Endothelial cell of umbilical vein (primary cell): ENCODE measurements at regions not wholly inside any gene's neighbourhood (a gene's known extent, or its start where the extent isn't known, plus 50 kb on each side); places are given as distances from the start of the nearest gene placed in this dataset.

ENCODE experiments used
- BruUV-seq: library from RNA; stranded (reverse); fragments of 400-500 nt; replicated peaks from 2 replicates; lab custom pipeline; 2021; lab: Mats Ljungman, UMichigan
- CTCF ChIA-PET: fragments of 300-600, 350-600 bp; sonication (Branson Sonifier 250); formaldehyde crosslinking; loops from one replicate; lab custom pipeline; 2021; ENCODE audit warnings: antibody characterized with exemption, inconsistent platforms; lab: Charles Lee
- POLR2A ChIA-PET: fragments of 300-600, 350-600 bp; sonication (Branson Sonifier 250); formaldehyde crosslinking; loops from one replicate; lab custom pipeline; 2021; ENCODE audit warnings: antibody characterized with exemption, inconsistent platforms; lab: Charles Lee
- DNase-seq: peaks from one replicate; pipeline ENCODE4 v3.0.0-alpha.2; 2011; ENCODE audit warnings: low read depth, low spot score
- FAIRE-seq: peaks from 2 replicates; lab custom pipeline; 2011; peaks lifted over from hg19 to GRCh38; lab: Jason Lieb, UNC
- H2AFZ ChIP-seq: 2 replicates; pipeline ENCODE4 v1.6.0; 2012; ENCODE audit warnings: low read depth, low read length, control low read depth, inconsistent platforms
- H3K27ac ChIP-seq: 2 replicates; pipeline ENCODE4 v1.5.1; 2011; ENCODE audit warnings: low read depth, mild to moderate bottlenecking, control low read depth, low read length, moderate library complexity; ENCODE audit not compliant: insufficient read depth
- H3K27me3 ChIP-seq, 2 experiments: 2 replicates each; pipeline versions ENCODE4 v1.6.0 to v1.6.1; 2011; ENCODE audit warnings: low read length in 2 of 2, mixed read lengths in 1 of 2; ENCODE audit not compliant: control insufficient read depth in 2 of 2, insufficient read depth in 2 of 2
- H3K36me3 ChIP-seq, 2 experiments: 2 replicates in 1 of 2; 3 replicates in 1 of 2; pipeline ENCODE4 v1.5.1; 2011; ENCODE audit warnings: low read length in 2 of 2, mild to moderate bottlenecking in 1 of 2, moderate library complexity in 1 of 2; ENCODE audit not compliant: control insufficient read depth in 2 of 2, insufficient read depth in 2 of 2; ENCODE audit errors: extremely low read depth in 1 of 2
- H3K4me1 ChIP-seq: 3 replicates; pipeline ENCODE4 v1.5.1; 2011; ENCODE audit warnings: mild to moderate bottlenecking, low read length; ENCODE audit not compliant: control insufficient read depth, insufficient read depth; ENCODE audit errors: extremely low read depth
- H3K4me2 ChIP-seq: 2 replicates; pipeline ENCODE4 v1.6.1; 2011; ENCODE audit warnings: low read length, control low read depth, mixed read lengths; ENCODE audit not compliant: insufficient read depth
- H3K4me3 ChIP-seq, 3 experiments: fragments of 200-600 bp in 1 of 3; sonication (generic), shearing (Covaris generic) in 1 of 3; replicated peaks in 1 of 3; 2 replicates each; pipeline ENCODE4 v1.5.1; 2011 to 2016; ENCODE audit warnings: control low read depth in 3 of 3, low read length in 3 of 3, mild to moderate bottlenecking in 2 of 3, inconsistent platforms in 1 of 3, low read depth in 1 of 3, moderate library complexity in 1 of 3; ENCODE audit not compliant: insufficient read depth in 1 of 3
- H3K79me2 ChIP-seq: 2 replicates; pipeline ENCODE4 v1.6.0; 2012; ENCODE audit warnings: low read length, inconsistent platforms; ENCODE audit not compliant: control insufficient read depth, insufficient read depth
- H3K9ac ChIP-seq: replicated peaks from 2 replicates; pipeline ENCODE3; 2011; ENCODE audit warnings: low read length, control low read depth; ENCODE audit not compliant: insufficient read depth; ENCODE audit errors: extremely low read depth
- H3K9me1 ChIP-seq: replicated peaks from 3 replicates; pipeline ENCODE4 v1.6.0; 2011; ENCODE audit warnings: mild to moderate bottlenecking, low read length; ENCODE audit not compliant: control insufficient read depth, insufficient read depth; ENCODE audit errors: extremely low read depth
- H3K9me3 ChIP-seq: replicated peaks from 2 replicates; pipeline ENCODE4 v1.5.1; 2012; ENCODE audit warnings: low read length, inconsistent platforms; ENCODE audit not compliant: control insufficient read depth, insufficient read depth
- H4K20me1 ChIP-seq: replicated peaks from 2 replicates; pipeline ENCODE3; 2011; ENCODE audit warnings: mild to moderate bottlenecking, low read length; ENCODE audit not compliant: control insufficient read depth, insufficient read depth; ENCODE audit errors: extremely low read depth
- CTCF ChIP-seq, 2 donors: IDR thresholded peaks; 1 replicate in 1 of 2; 2 replicates in 1 of 2; pipeline ENCODE4 v1.5.1; 2011; ENCODE audit warnings: low read length in 2 of 2, mild to moderate bottlenecking in 2 of 2, moderate library complexity in 2 of 2, control low read depth in 1 of 2, inconsistent platforms in 1 of 2, low read depth in 1 of 2; ENCODE audit not compliant: insufficient read depth in 1 of 2; ENCODE audit errors: extremely low read depth in 1 of 2
- EZH2 ChIP-seq: IDR thresholded peaks from 2 replicates; pipeline ENCODE4 v1.6.1; 2012; ENCODE audit warnings: borderline replicate concordance, low read depth, mild to moderate bottlenecking, moderate library complexity, low read length, inconsistent platforms; ENCODE audit not compliant: severe bottlenecking
- FOS ChIP-seq: IDR thresholded peaks from 2 replicates; pipeline ENCODE4 v1.6.1; 2011; ENCODE audit warnings: mild to moderate bottlenecking, low read length, moderate library complexity, borderline replicate concordance; ENCODE audit not compliant: insufficient read depth
- GATA2 ChIP-seq: IDR thresholded peaks from 2 replicates; pipeline ENCODE4 v1.7.0; 2011; ENCODE audit warnings: low read depth, mild to moderate bottlenecking, moderate library complexity, mixed read lengths, low read length; ENCODE audit not compliant: insufficient read length, insufficient read depth
- JUN ChIP-seq: IDR thresholded peaks from 2 replicates; pipeline ENCODE4 v1.6.1; 2011; ENCODE audit warnings: borderline replicate concordance, low read depth; ENCODE audit not compliant: insufficient read length, insufficient read depth
- MAX ChIP-seq: IDR thresholded peaks from 2 replicates; pipeline ENCODE4 v1.6.1; 2011; ENCODE audit not compliant: insufficient read depth, insufficient read length
- POLR2AphosphoS5 ChIP-seq: IDR thresholded peaks from 2 replicates; pipeline ENCODE4 v1.6.1; 2012; ENCODE audit warnings: low read depth, mild to moderate bottlenecking, control low read depth, low read length, moderate library complexity; ENCODE audit not compliant: insufficient read depth
- dilution Hi-C: fragments of 300-500 bp; cut with MboI; formaldehyde crosslinking; loops from one replicate; pipeline ENCODE4 v1.15.0; 2019; ENCODE audit warnings: low sequenced_read_pairs; ENCODE audit not compliant: extremely low pct_ligation_motif_present
- intact Hi-C: fragments of 100-400 bp; cut with micrococcal nuclease; formaldehyde crosslinking; loops from one replicate; pipeline ENCODE4 v1.10.0; 2022

GRCh38 chr7:47721670-47722069 lies 139.8 kb upstream of the TNS3 start:
- Histone ChIP-seq H3K4me3 (no peak overlapping the region), H3K9me1 (no peaks in the 10 kb centered on the region), H3K36me3 (no peaks in the 10 kb centered on the region), H3K27me3 (no peaks in the 10 kb centered on the region), H3K4me2 (no peak overlapping the region), H2AFZ (no peak overlapping the region), H3K9me3 (no peaks in the 10 kb centered on the region), H3K27ac (no peak overlapping the region), H3K4me1 (peaks cover 9% of the 10 kb centered on the region), H4K20me1 (no peaks in the 10 kb centered on the region), H3K9ac (no peak overlapping the region), H3K79me2 (no peaks in the 10 kb centered on the region)
- FAIRE-seq: no peak
- BruUV-seq: no TSS peak
- CTCF ChIA-PET: no interaction called here
- intact Hi-C loops (no loop called here), dilution Hi-C loops (no loop called here)
- no peak for DNase-seq
- TF ChIP-seq EZH2 (no peak), GATA2 (no peak), JUN (no peak), CTCF (IDR thresholded peaks at IDR 0.05; ENCODE audit: extremely low read depth in 1 of 2, insufficient read depth in 1 of 2, low read depth in 1 of 2, low read length in 2 of 2) (no peak), POLR2AphosphoS5 (no peak)
- POLR2A ChIA-PET: no interaction called here

GRCh38 chr7:47720907-47721244 lies 139.0 kb upstream of the TNS3 start:
- intact Hi-C loops: no loop called here
- no peaks in the 10 kb centered on the region for H3K9me1 ChIP-seq
- no peaks in the 10 kb centered on the region for H3K9me3 ChIP-seq
- BruUV-seq: no TSS peak
- no peak overlapping the region for H3K9ac ChIP-seq
- peaks cover 9% of the 10 kb centered on the region for H3K4me1 ChIP-seq
- dilution Hi-C loops: no loop called here
- ChIA-PET CTCF (no interaction called here), POLR2A (no interaction called here)
- H3K79me2 ChIP-seq: no peaks in the 10 kb centered on the region
- H3K4me2 ChIP-seq: no peak overlapping the region
- H3K27me3 ChIP-seq: no peaks in the 10 kb centered on the region
- H3K4me3 ChIP-seq: no peak overlapping the region
- H3K27ac ChIP-seq: no peak overlapping the region
- FAIRE-seq (no peak), DNase-seq (no peak)
- H3K36me3 ChIP-seq: no peaks in the 10 kb centered on the region
- no peak overlapping the region for H2AFZ ChIP-seq
- TF ChIP-seq JUN: no peak
- no peak for TF ChIP-seq MAX
- TF ChIP-seq POLR2AphosphoS5: no peak
- no peak for TF ChIP-seq CTCF (IDR thresholded peaks at IDR 0.05; ENCODE audit: extremely low read depth in 1 of 2, insufficient read depth in 1 of 2, low read depth in 1 of 2, low read length in 2 of 2)
- TF ChIP-seq EZH2: no peak
- TF ChIP-seq FOS: no peak
- H4K20me1 ChIP-seq: no peaks in the 10 kb centered on the region
